ENCODE measurements at regions not wholly inside any gene's neighbourhood (a gene's known extent, or its start where the extent isn't known, plus 50 kb on each side); places are given as distances from the start of the nearest gene placed in this dataset.
A peak's percentile ranks its signal among the peaks of the same experiment; 100 is the strongest.

- ChIA-PET CTCF (interaction anchor here (0.6 kb wide), 1 partner anchor 13 kb away, joined by 3 read pairs; no protein-coding TSS in a partner anchor), POLR2A (ENCODE audit: unreplicated experiment) (no interaction called here)
- H3K56ac ChIP-seq (ENCODE audit: extremely low read depth, insufficient read depth, low read length): no peak overlapping the region
- DNase-seq (no peak), ATAC-seq (ENCODE audit: low read depth) (no peak)
- no peaks in the 10 kb centered on the region for H3K9me3 ChIP-seq (ENCODE audit: control insufficient read depth, insufficient read depth, low read length)
- peak overlapping the region; percentile 5; the same call in 1 of the 2 replicates for H2AK5ac ChIP-seq (ENCODE audit: low read depth, low read length)
- no peak overlapping the region; the same call in 1 of the 2 replicates for H3K14ac ChIP-seq (replicated peaks; ENCODE audit: low read depth, low read length)
- H2AFZ ChIP-seq (replicated peaks; ENCODE audit: low read length, poor library complexity): no peak overlapping the region
- H3K27ac ChIP-seq (ENCODE audit: insufficient read depth, low read length): no peak overlapping the region
- no peak overlapping the region for H2AK9ac ChIP-seq (replicated peaks; ENCODE audit: low read depth, low read length, poor library complexity)
- no peaks in the 10 kb centered on the region for H4K20me1 ChIP-seq (ENCODE audit: insufficient read depth, low read length)
- H3K4me1 ChIP-seq (ENCODE audit: control insufficient read depth, insufficient read depth, low read length): peaks cover 16% of the 10 kb centered on the region
- peak overlapping the region; percentile 46 for H2BK120ac ChIP-seq (ENCODE audit: low read depth, low read length)
- H2BK20ac ChIP-seq (ENCODE audit: low read depth, low read length): no peak overlapping the region
- no CpG with 5 or more reads among the region's 6 CpGs for WGBS, 2 experiments (ENCODE audit: extremely low coverage in 2 of 2, insufficient read length in 1 of 2)
- H2BK5ac ChIP-seq (ENCODE audit: low read depth, low read length, poor library complexity, severe bottlenecking): no peak overlapping the region
- peak overlapping the region; percentile 22; the same call in 1 of the 2 replicates for H4K5ac ChIP-seq (ENCODE audit: low read depth, low read length)
- intact Hi-C loops (cut with micrococcal nuclease): no loop called here
- no TSS peak for BruUV-seq (replicated peaks)
- no peak overlapping the region for H3K4me2 ChIP-seq (ENCODE audit: low read depth, low read length)
- H3K36me3 ChIP-seq (ENCODE audit: control insufficient read depth, insufficient read depth, low read length): no peaks in the 10 kb centered on the region
- no peak overlapping the region for H4K8ac ChIP-seq (ENCODE audit: low read depth in 2 of 2, low read length in 2 of 2)
- H3K4ac ChIP-seq (ENCODE audit: low read depth, low read length): no peak overlapping the region; the same call in 1 of the 2 replicates
- in situ Hi-C loops (cut with MboI; ENCODE audit: low sequenced_read_pairs): no loop called here
- H3K18ac ChIP-seq (ENCODE audit: low read depth, low read length): 0 out of 2 replicates have a peak overlapping the region, but pooled peaks have one; percentile 3
- dilution Hi-C loops (cut with HindIII; ENCODE audit: low sequenced_read_pairs, unreplicated experiment): no loop called here
- no peak overlapping the region for H3K23ac ChIP-seq (ENCODE audit: low read depth, low read length)
- no peak overlapping the region for H3K9ac ChIP-seq (ENCODE audit: low read depth, low read length)
- H3K27me3 ChIP-seq (ENCODE audit: control insufficient read depth, insufficient read depth, low read length): no peaks in the 10 kb centered on the region
- H2BK15ac ChIP-seq (ENCODE audit: low read depth, low read length): no peak overlapping the region; the same call in 2 of the 3 replicates
- H3K4me3 ChIP-seq (ENCODE audit: insufficient read depth, low read depth, low read length): no peak overlapping the region
- H3K79me1 ChIP-seq (ENCODE audit: low read depth in 1 of 2, low read length in 2 of 2): no peaks in the 10 kb centered on the region
- peaks cover 6% of the 10 kb centered on the region; the same call in 1 of the 2 replicates for H3K9me1 ChIP-seq (ENCODE audit: insufficient read depth, low read length)
- H4K91ac ChIP-seq (ENCODE audit: insufficient read depth, low read depth, low read length): 0 out of 2 replicates have a peak overlapping the region, but pooled peaks have one; percentile 9
- TF ChIP-seq RCOR1 (IDR thresholded peaks at IDR 0.05; ENCODE audit: insufficient replicate concordance, low read length) (no peak), POLR2A (IDR thresholded peaks at IDR 0.05; ENCODE audit: low read depth, low read length) (no peak), BHLHE40 (IDR thresholded peaks at IDR 0.05; ENCODE audit: low read depth, low read length) (no peak), RAD21 (IDR thresholded peaks at IDR 0.05; ENCODE audit: low read length) (no peak), ELK1 (IDR thresholded peaks at IDR 0.05; ENCODE audit: borderline replicate concordance, low read depth, low read length) (no peak), MAFK (IDR thresholded peaks at IDR 0.05; ENCODE audit: low read depth, low read length) (no peak), MXI1 (IDR thresholded peaks at IDR 0.05; ENCODE audit: borderline replicate concordance, low read depth, low read length) (no peak), CTCF (conservative IDR thresholded peaks at IDR 0.05; ENCODE audit: low read depth, low read length) (no peak), CHD1 (IDR thresholded peaks at IDR 0.05; ENCODE audit: low read depth, low read length) (no peak), SMC3 (IDR thresholded peaks at IDR 0.05; ENCODE audit: low read depth, low read length) (no peak), CEBPB (IDR thresholded peaks at IDR 0.05; ENCODE audit: low read depth, low read length) (no peak), MAZ (IDR thresholded peaks at IDR 0.05; ENCODE audit: borderline replicate concordance, low read depth, low read length) (no peak), NFE2L2 (IDR thresholded peaks at IDR 0.05; ENCODE audit: low read depth, low read length) (no peak), USF2 (IDR thresholded peaks at IDR 0.05; ENCODE audit: low read depth, low read length) (no peak), FOS (IDR thresholded peaks at IDR 0.05; ENCODE audit: low read depth, low read length) (no peak)
These were observed 152.4 kb downstream of the THBS2 start for GRCh38 chr6:169101036-169101805.
